Stomach (tissue), 8 donors: ENCODE measurements at regions not wholly inside any gene's neighbourhood (a gene's known extent, or its start where the extent isn't known, plus 50 kb on each side); places are given as distances from the start of the nearest gene placed in this dataset.

Experiments
- DNase-seq, 2 donors: peaks; one replicate each; pipeline versions ENCODE4 v3.0.0 to v3.0.0-alpha.2; 2013 to 2019
- H3K27ac ChIP-seq, 5 donors: fragments of 200-600 bp in 4 of 5; sonication (generic) in 4 of 5; one replicate each; pipeline ENCODE4 v1.5.1; 2013 to 2019; ENCODE audit warnings: mild to moderate bottlenecking in 1 of 5, moderate library complexity in 1 of 5
- H3K27me3 ChIP-seq, 3 donors: fragments of 200-600 bp; sonication (generic); one replicate each; pipeline ENCODE4 v1.5.1; 2017 to 2019; ENCODE audit warnings: mixed run types in 1 of 3
- H3K36me3 ChIP-seq, 4 donors: fragments of 200-600 bp; sonication (generic); 1 replicate in 3 of 4; 2 replicates in 1 of 4; pipeline ENCODE4 v1.5.1; 2016 to 2019
- H3K4me1 ChIP-seq, 4 donors: fragments of 200-600 bp; sonication (generic); one replicate each; pipeline ENCODE4 v1.5.1; 2016 to 2019
- H3K4me3 ChIP-seq, 4 donors: fragments of 200-600 bp; sonication (generic) in 3 of 4; one replicate each; pipeline ENCODE4 v1.5.1; 2016 to 2019; ENCODE audit warnings: mild to moderate bottlenecking in 1 of 4
- H3K9me3 ChIP-seq, 4 donors: fragments of 200-600 bp; sonication (generic); one replicate each; pipeline ENCODE4 v1.5.1; 2016 to 2019
- EP300 ChIP-seq: sonication (generic); formaldehyde crosslinking; IDR thresholded peaks from one replicate; pipeline ENCODE4 v1.6.1; 2017; ENCODE audit warnings: antibody characterized with exemption
- POLR2A ChIP-seq, 4 donors: fragments of 450-650 bp; IDR thresholded peaks; one replicate each; pipeline ENCODE4 v1.6.1; 2016; ENCODE audit warnings: antibody characterized with exemption in 4 of 4, control low read depth in 2 of 4, mild to moderate bottlenecking in 1 of 4, moderate library complexity in 1 of 4
- POLR2AphosphoS5 ChIP-seq, 3 donors: sonication (generic); formaldehyde crosslinking; IDR thresholded peaks; one replicate each; pipeline ENCODE4 v1.6.1; 2016; ENCODE audit warnings: antibody characterized with exemption in 3 of 3
- WGBS, 5 donors: extraction: QIAGEN DNeasy Blood & Tissue Kit in 3 of 5; methylation state at CpG; one replicate each; pipeline versions ENCODE4 v1.1.5 to v1.1.7; 2013 to 2018; 5-methylcytosine and 5-hydroxymethylcytosine counted together
- intact Hi-C: fragments of 100-400 bp; cut with DNase I; formaldehyde crosslinking; loops from one replicate; pipeline ENCODE4 v1.15.1; 2023; ENCODE audit warnings: low total_unique reads
- TF ChIP-seq, protein P1 (sequence below), 7 experiments: fragments of 450-650 bp in 4 of 7; fragments of 200-600 bp in 3 of 7; sonication (generic) in 3 of 7; IDR thresholded peaks; one replicate each; pipeline ENCODE4 v1.5.1; 2016 to 2019; ENCODE audit warnings: antibody characterized with exemption in 7 of 7, control low read depth in 2 of 7, mild to moderate bottlenecking in 1 of 7
- donor health status: healthy with polysubstance abuse.
- donor health status: Bipolar disorder and iron deficiency.
- donor health status: healthy.

DNA sequence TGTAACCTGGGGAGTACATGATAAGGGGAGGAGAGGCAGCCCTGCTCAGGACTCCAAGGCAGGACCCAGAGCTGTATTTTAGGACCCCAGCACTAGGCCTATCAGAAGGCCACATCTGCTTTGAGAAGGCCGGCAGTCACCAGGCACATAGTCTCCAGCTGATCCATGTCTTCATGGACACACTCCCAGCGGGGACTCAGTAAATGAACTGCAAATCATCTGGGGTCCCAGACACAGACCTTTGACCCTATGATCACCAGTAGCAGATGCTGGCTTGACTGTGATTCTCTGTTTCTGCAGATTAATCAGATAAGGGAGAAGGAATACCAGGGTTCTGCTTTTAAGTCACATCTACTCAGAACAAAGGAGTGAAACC, 341.4 kb upstream of the PODXL start:
- H3K4me3 ChIP-seq, result no peak overlapping the region
- no peak for TF ChIP-seq EP300
- TF ChIP-seq, protein P1, sequence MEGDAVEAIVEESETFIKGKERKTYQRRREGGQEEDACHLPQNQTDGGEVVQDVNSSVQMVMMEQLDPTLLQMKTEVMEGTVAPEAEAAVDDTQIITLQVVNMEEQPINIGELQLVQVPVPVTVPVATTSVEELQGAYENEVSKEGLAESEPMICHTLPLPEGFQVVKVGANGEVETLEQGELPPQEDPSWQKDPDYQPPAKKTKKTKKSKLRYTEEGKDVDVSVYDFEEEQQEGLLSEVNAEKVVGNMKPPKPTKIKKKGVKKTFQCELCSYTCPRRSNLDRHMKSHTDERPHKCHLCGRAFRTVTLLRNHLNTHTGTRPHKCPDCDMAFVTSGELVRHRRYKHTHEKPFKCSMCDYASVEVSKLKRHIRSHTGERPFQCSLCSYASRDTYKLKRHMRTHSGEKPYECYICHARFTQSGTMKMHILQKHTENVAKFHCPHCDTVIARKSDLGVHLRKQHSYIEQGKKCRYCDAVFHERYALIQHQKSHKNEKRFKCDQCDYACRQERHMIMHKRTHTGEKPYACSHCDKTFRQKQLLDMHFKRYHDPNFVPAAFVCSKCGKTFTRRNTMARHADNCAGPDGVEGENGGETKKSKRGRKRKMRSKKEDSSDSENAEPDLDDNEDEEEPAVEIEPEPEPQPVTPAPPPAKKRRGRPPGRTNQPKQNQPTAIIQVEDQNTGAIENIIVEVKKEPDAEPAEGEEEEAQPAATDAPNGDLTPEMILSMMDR (IDR thresholded peaks at IDR 0.05), result no peak
- TF ChIP-seq POLR2A (IDR thresholded peaks at IDR 0.05), result no peak
- TF ChIP-seq POLR2AphosphoS5 (IDR thresholded peaks at IDR 0.05), result no peak
- intact Hi-C loops, result no loop called here
- H3K27ac ChIP-seq, result no peak overlapping the region
- no peaks in the 10 kb centered on the region for H3K36me3 ChIP-seq
- no peak for DNase-seq
- no peaks in the 10 kb centered on the region for H3K4me1 ChIP-seq
- H3K27me3 ChIP-seq, result no peaks in the 10 kb centered on the region
- WGBS, 5 donors, result 67 to 84% (median 79%) methylated on average over 2 of the region's 2 CpGs
- peaks cover 0 to 6% (median 1%) of the 10 kb centered on the region in 4 donors for H3K9me3 ChIP-seq

DNA sequence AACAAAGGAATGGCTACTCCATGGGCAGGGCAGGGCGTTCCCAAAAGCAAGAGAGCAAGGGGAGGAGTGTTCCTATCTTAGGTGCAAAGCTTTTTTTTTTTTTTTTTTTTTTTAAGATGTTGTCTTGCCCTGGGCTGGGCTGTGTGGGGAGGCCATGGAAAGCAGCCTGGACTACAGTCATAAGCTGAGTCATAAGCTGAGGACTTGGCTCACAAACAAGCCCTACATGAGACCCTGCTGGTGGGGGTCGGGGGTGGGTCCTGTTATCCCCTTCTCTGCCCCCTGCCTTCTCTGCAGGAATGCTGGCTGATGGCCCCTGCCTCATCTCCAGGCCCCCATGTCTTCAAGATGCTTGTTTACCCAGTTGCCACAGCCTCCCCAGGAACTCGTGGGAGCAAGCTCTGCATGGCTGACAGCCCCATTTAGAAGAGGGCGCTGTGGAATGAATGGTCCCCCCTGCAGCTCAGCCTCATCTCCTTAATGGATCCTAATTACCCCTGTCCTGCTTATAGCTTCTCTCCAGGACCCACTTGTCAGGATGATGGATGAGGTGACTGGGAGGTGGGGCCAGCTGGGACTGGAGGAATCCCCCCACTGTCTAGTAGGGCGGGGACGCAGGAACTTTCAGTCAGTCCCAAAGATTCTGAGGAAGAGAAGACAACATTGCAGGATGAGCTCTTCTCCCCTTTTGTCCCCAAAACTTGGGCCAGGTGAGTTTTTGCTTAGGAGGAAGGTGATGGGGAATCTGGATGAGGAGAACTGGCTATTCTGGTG, 340.8 kb upstream of the PODXL start:
- 47 to 55% (median 48%) methylated on average over 6 of the region's 6 CpGs for WGBS, 5 donors
- Histone ChIP-seq H3K4me3 (no peak overlapping the region), H3K36me3 (no peaks in the 10 kb centered on the region), H3K4me1 (no peaks in the 10 kb centered on the region), H3K27ac (no peak overlapping the region), H3K27me3 (no peaks in the 10 kb centered on the region), H3K9me3 (peaks cover 0 to under 1% (median 0%) of the 10 kb centered on the region in 4 donors)
- TF ChIP-seq, protein P1 (IDR thresholded peaks at IDR 0.05), result no peak
- TF ChIP-seq POLR2AphosphoS5 (IDR thresholded peaks at IDR 0.05), result no peak
- no peak for TF ChIP-seq EP300
- TF ChIP-seq POLR2A (IDR thresholded peaks at IDR 0.05), result no peak
- DNase-seq, result peak in 1 of 2 donors; percentile 27
- intact Hi-C loops, result no loop called here

DNA sequence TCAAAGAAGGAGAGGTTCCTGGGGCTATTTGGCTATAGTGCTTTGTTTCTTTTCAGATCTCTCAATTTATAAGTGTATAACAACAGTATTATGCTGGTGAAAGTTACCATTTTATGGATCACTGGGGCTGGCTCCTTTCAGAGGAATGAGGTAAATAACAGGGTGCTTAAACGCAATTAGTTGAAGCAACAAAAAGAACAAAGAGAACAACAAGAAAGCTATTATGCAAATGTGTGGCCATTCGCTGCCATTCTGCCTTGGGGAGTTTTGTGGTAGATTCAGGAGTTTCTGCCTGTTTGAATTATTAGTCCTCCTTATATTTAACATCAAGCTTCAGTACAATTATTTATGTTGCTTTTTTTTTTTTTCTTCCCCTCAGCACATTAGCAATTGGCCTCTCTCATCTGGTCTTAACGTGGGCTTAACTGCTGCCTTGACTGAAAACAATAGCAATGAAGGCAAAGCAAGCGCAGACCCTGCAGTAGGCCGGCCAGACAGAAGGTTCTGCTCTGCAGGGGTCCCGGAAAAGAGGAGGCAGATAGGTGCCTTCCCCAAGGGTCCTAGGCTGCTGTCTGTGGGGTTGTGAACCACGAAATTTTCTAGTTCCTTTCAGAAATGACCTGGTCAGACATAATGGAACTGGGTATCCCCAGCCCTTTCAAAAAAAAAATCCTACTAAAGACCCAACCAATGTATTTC, 339.9 kb upstream of the PODXL start:
- intact Hi-C loops, result no loop called here
- H3K4me1 ChIP-seq, result no peaks in the 10 kb centered on the region
- H3K27me3 ChIP-seq, result no peaks in the 10 kb centered on the region
- H3K27ac ChIP-seq, result no peak overlapping the region
- TF ChIP-seq POLR2A (IDR thresholded peaks at IDR 0.05), result no peak
- no peak for TF ChIP-seq EP300
- no peak for TF ChIP-seq POLR2AphosphoS5 (IDR thresholded peaks at IDR 0.05)
- TF ChIP-seq, protein P1 (IDR thresholded peaks at IDR 0.05), result no peak
- whole genome bisulfite sequencing, 5 donors, result 50 to 66% (median 61%) methylated on average over 7 of the region's 7 CpGs
- H3K9me3 ChIP-seq, result no peaks in the 10 kb centered on the region
- DNase-seq, result no peak
- H3K4me3 ChIP-seq, result no peak overlapping the region
- no peaks in the 10 kb centered on the region for H3K36me3 ChIP-seq

DNA sequence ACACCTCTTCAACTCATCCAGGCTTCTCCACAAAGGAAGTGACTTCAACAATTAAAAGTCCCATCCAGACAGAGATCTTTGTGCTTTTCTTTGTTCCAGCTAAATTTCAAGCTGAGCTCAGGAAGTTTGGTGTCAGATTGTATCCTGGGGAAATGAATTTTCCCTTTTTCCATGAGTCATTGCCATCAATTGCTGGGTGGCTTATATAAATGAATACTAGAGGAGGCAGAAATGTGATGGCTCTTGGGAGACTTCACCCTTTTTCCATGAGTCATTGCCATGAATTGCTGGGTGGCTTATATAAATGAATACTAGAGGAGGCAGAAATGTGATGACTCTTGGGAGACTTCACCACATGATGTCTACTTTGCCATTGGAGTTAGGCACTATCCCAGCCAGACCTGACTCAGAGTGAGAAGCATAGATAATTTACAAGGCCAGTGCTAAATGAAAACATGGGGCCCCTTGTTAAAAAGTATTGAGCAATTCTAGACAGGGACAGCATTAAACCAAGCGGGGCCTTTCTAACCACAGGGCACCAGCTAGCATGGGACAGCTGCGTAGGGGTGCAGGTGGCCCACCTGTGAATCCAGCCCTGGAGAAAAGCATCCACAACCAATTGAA, 339.2 kb upstream of the PODXL start:
- Histone ChIP-seq H3K36me3 (no peaks in the 10 kb centered on the region), H3K4me3 (no peak overlapping the region), H3K9me3 (no peaks in the 10 kb centered on the region), H3K27ac (no peak overlapping the region), H3K27me3 (no peaks in the 10 kb centered on the region), H3K4me1 (no peaks in the 10 kb centered on the region)
- DNase-seq, result peak in 1 of 2 donors; percentile 11
- WGBS, 5 donors, result 82 to 91% (median 88%) methylated on average over 2 of the region's 2 CpGs
- TF ChIP-seq EP300, result no peak
- TF ChIP-seq POLR2A (IDR thresholded peaks at IDR 0.05), result no peak
- TF ChIP-seq, protein P1 (IDR thresholded peaks at IDR 0.05), result no peak
- no peak for TF ChIP-seq POLR2AphosphoS5 (IDR thresholded peaks at IDR 0.05)
- intact Hi-C loops, result no loop called here
